Pons (tissue), 1 donor: ENCODE measurements at regions not wholly inside any gene's neighbourhood (a gene's known extent, or its start where the extent isn't known, plus 50 kb on each side); places are given as distances from the start of the nearest gene placed in this dataset.
A peak's percentile ranks its signal among the peaks of the same experiment; 100 is the strongest.
"Not testable (repeated sequence)": the region's sequence is repeated elsewhere in the genome, so short reads cannot be mapped to it uniquely, and the experiment has no call there.

Experiments
- DNase-seq: peaks from one replicate; pipeline ENCODE4 v3.0.0-alpha.2; 2016; ENCODE audit warnings: low spot score

DNA sequence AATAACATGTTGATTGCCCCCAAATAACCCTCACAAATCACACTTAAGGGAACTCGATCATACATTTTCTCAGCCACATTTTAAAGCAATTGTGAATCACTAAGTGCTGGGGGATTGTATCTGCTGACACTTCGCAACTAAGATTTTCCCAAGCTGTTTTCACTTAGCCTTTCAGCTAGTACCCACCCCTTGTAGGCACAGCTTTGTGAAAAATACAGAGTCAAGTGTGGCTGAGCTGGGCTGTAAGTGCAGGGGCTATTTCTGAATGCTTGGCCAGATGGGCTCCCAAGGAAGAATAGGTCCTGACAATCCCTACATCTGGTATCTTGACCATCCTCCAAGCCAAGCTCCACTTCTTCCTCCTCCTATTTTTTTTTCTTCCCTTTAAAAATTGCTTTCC, 289.2 kb upstream of the NMUR2 start:
- no peak for DNase-seq

- DNase-seq: no peak
Observed at GRCh38 chr5:152701305-152701949, 296.3 kb upstream of the NMUR2 start.

GRCh38 chr5:152704286-152704685, 299.2 kb upstream of the NMUR2 start:
- no peak for DNase-seq

- DNase-seq: no peak
Observed at GRCh38 chr5:152711801-152712388, 306.8 kb upstream of the NMUR2 start.

DNA sequence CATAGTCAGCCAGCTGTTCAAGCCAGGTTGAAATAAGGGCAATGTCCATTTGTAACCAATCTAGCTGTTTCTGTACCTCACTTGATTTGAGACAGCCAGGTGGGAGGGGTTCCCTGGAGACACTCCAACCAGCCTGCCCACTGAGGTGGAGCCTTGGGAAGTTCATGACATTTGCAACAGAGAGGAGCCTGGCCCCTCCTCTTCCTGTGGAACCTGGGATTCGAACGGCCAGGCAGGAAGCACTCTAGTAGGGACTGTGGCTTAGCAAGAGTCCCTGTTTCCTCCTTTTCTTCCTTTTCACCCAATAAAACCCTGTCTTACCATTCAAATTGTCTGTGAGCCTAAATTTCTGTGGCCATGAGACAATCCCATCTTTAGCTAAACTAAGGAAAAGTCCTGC, 312.3 kb upstream of the NMUR2 start:
- no peak for DNase-seq

- DNase-seq: no peak
Observed at GRCh38 chr5:152723482-152723881, 318.4 kb upstream of the NMUR2 start.

DNA sequence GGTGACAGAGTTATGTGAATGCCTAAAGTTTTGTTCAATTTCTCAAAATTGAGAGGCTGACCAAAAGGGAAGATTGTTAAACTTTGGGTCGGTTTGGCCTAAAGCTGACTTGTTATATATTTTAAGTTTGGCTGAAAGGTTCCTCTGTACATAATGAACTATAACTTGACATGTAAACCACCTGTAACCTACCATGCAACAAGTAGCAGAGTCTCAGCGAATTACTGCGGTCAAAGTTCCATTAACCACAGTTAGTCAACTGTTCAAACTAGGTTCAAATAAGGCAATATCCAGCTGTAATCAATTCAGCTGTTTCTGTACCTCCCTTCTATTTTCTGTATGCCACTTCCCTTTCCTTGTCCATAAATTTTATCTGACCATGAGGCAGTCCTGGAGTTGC, 325.1 kb upstream of the NMUR2 start:
- no peak for DNase-seq

DNA sequence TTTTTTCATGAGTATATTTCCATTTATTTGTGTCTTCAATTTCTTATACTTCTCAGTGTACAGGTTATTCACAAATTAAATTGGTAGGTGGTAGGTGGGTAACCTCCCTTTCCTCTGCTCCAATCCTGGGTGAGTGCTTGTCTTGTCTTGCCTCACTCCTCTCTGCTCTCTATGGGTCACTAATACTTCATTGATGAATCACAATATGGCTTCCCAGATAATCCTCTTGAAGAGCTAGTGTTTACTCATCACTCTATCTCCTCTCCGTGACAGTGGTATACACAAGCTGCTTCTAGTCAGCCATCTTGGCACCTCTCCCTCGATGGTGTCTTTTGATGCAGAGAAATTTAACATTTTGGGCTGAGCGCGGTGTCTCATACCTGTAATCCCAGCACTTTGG, 331.8 kb upstream of the NMUR2 start:
- DNase-seq: no peak

- no peak for DNase-seq
Observed at GRCh38 chr5:152739916-152740315, 334.8 kb upstream of the NMUR2 start.

GRCh38 chr5:152741126-152741525, 336.0 kb upstream of the NMUR2 start:
- DNase-seq: not testable (repeated sequence)

DNA sequence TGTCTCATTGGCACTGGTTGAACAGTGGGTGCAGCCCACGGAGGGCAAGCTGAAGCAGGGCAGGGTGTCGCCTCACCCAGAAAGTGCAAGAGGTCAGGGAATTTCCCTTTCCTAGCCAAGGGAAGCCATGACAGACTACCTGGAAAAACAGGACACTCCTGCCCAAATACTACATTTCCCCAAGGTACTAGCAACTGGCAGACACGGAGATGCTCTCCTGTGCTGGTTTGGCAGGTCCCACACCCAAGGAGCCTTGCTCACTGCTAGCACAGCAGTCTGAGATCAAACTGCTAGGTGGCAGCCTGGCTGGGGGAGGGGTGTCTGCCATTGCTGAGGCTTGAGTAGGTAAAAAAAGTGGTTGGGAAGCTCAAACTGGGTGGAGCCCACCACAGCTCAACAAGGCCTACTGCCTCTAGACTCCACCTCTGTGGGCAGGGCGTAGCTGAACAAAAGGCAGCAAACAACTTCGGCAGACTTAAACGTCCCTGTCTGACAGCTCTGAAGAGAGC, 382.7 kb upstream of the NMUR2 start:
- not testable (repeated sequence) for DNase-seq

DNA sequence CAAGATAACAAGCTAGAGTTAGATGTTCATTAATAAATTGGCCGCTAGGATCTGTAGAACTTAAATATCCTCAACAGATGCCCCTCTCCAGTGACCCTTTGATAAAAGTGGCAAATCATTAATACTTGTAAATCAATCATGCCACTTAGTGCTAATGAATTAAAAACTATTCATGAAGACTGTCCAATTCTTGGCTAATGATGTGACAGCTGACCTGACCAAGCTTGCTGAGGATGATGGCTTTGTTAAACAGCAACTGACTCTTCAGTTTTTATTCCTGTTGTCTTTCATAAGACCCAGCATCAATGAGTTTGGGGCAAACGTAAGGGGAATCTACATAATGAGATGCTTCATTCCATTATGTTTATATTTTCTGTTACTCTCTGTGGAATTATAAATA, 396.8 kb upstream of the NMUR2 start:
- no peak for DNase-seq

- DNase-seq: no peak
Observed at GRCh38 chr5:152804179-152804578, 399.1 kb upstream of the NMUR2 start.

- no peak for DNase-seq
Observed at GRCh38 chr5:152811988-152812387, 406.9 kb upstream of the NMUR2 start.

DNA sequence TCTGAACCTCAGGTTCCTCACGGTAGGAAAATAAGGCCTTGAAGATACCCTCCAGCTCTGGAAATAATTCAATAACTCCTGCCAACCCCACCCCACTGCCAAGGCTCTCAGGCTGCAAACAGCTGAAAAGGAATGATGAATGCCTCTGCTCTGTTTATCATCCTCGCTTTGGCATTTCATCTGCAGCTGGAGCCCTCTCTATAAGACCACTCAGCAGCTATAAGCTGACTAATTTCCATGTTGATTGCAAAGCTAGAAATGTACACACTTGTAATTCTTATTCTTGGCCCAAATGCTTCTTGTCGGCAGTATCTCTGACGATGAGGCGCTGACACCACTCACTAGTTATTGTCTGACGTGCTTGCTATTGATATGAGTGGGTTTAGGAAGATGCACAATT, 408.4 kb upstream of the NMUR2 start:
- no peak for DNase-seq

GRCh38 chr5:152819891-152820290, 414.8 kb upstream of the NMUR2 start:
- DNase-seq: no peak

- no peak for DNase-seq
Observed at GRCh38 chr5:152824316-152824715, 419.2 kb upstream of the NMUR2 start.

- no peak for DNase-seq
Observed at GRCh38 chr5:152838241-152838786, 433.2 kb upstream of the NMUR2 start.

- DNase-seq: no peak
Observed at GRCh38 chr5:152844713-152845112, 439.6 kb upstream of the NMUR2 start.

DNA sequence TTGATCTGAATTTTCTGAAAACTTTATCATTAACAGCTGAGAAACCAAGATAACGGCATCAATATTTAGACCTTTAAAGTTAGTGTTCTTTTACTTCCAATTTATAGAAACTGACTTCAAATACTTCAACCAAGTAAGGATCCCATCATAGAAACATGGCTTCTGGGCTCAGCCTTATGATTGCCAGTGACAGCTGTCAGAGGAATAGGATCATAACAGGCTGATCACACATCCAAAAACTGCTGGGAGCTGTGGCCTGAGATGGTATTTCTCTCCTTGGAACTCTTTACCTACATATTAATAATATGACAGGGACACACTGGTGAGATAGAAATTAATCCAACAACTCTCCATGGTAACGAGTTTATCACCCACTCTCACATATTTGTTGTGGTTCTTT, 448.3 kb upstream of the NMUR2 start:
- no peak for DNase-seq

DNA sequence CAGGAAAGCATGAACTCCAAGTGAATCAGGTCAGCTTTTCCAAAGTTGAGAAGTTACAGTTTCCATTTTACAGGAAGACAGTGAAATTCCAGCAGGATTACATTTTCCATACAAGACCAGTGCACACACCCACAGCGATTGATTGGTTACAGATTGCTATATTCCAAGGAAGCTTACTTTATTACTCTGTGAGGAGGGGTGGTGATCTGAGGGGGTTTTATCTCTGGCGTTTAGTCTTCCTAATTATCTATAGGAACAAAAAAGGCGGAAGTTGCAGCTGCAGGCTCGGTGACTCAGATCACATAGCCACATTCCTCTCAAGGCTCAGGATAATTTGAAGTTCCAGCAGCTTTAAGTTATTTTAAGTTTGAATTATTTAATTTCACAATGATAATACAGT, 450.4 kb upstream of the NMUR2 start:
- DNase-seq: no peak

DNA sequence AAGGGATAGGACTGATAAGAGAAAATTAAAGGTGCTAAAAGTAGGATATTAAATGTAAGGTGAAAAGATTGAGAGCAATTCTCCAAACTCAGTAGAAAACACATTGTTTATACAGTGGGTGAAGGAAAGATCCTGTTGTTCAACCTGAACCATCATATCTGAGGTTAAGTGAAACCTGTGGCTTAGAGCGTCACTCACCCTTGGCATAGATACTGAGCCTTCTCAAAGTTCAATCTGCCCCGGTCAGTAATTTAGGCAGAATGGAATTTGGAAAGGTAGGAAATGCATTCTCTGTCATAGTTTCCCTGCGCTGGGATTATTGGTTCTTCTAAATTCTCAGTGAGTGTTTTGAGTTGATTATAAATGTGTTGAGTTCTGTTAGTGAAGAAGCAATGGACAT, 456.2 kb upstream of the NMUR2 start:
- DNase-seq: no peak

DNA sequence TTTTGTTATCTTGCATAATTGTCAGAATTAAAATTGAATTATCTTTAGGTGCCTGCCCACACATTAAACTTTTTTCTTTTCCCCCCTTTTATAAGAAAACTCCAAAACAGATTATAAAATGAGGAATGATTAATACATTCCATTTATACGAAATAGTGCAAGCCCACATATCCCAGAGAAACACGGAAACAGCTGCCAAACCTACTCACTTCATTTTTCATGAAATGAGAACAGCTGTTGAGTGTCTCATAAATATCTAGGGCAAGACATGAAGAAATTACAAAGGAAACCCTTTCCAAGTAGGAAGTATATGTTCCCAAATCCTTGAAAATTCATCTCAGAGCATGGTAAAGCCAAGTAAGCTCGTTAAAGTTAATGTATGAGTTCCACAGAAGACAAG, 459.4 kb upstream of the NMUR2 start:
- peak; percentile 2 for DNase-seq

GRCh38 chr5:152864991-152865390, 459.9 kb upstream of the NMUR2 start:
- DNase-seq: no peak
